Type B pancreatic cell (in vitro differentiated cells): ENCODE measurements at regions not wholly inside any gene's neighbourhood (a gene's known extent, or its start where the extent isn't known, plus 50 kb on each side); places are given as distances from the start of the nearest gene placed in this dataset.

Experiments
- DNase-seq: peaks from one replicate; pipeline ENCODE4 v3.0.0; 2021; ENCODE audit warnings: mixed read lengths; ENCODE audit not compliant: unreplicated experiment; ENCODE audit errors: extremely low spot score
- H3K27ac Mint-ChIP-seq: 2 replicates; pipeline ENCODE4 v1.8.0; 2021; ENCODE audit warnings: mild to moderate bottlenecking, mixed read lengths
- H3K27me3 Mint-ChIP-seq: 2 replicates; pipeline ENCODE4 v1.8.0; 2021; ENCODE audit warnings: mixed read lengths
- H3K36me3 Mint-ChIP-seq: 2 replicates; pipeline ENCODE4 v1.8.0; 2021; ENCODE audit warnings: mixed read lengths
- H3K4me1 Mint-ChIP-seq: one replicate; pipeline ENCODE4 v1.8.0; 2021; ENCODE audit warnings: mixed read lengths; ENCODE audit not compliant: unreplicated experiment
- H3K4me3 Mint-ChIP-seq: 2 replicates; pipeline ENCODE4 v1.8.0; 2021; ENCODE audit warnings: mild to moderate bottlenecking, mixed read lengths
- H3K9me3 Mint-ChIP-seq: 2 replicates; pipeline ENCODE4 v1.8.0; 2021; ENCODE audit warnings: mixed read lengths
- TF ChIP-seq, protein P1 (sequence below): fragments of 200-600 bp; sonication (generic); conservative IDR thresholded peaks from 2 replicates; pipeline ENCODE4 v1.5.0; 2021; ENCODE audit warnings: antibody characterized with exemption, mild to moderate bottlenecking

DNA sequence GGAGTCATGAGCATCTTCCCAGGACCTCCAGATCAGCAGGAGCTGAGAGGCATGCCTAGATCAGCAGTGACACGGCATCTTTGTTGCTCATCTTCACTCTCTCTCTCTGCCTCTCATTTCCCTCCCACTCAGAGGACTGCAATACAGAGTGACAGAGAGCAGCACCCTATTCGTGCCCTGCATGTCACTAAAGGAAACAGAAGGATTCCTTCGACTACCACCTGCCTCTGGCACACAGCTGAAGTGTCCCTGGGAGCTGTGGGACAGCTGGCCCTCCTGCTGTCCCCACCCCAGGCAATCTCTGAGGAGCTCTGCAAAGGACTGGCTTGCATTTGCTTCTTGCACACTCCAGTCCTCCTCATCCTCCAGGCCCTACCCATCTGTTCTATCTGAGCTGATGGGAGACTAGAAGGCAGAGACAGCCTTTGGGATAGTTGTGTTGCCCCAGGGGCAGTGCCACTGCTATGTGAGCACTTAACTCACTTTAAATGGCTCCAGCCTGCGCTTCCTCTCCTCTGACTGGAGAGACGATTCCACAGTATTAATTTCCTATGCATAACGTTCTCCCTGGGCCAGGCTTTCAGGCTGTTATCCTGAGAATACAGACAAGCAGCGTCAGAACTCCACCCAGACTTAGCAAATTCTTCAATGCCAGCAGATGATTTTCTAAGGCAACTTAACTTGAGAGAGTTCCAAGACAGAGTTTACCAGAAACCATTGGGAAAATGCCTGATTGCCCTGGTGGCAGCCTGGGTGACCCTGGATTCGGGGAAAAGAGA, 167.6 kb upstream of the MAP1B start:
- peaks cover 20% of the 10 kb centered on the region for H3K4me1 Mint-ChIP-seq
- peak overlapping the region; percentile 74 for H3K27ac Mint-ChIP-seq
- H3K4me3 Mint-ChIP-seq: no peak overlapping the region
- no peaks in the 10 kb centered on the region for H3K36me3 Mint-ChIP-seq
- peaks cover 10% of the 10 kb centered on the region for H3K9me3 Mint-ChIP-seq
- TF ChIP-seq, protein P1, sequence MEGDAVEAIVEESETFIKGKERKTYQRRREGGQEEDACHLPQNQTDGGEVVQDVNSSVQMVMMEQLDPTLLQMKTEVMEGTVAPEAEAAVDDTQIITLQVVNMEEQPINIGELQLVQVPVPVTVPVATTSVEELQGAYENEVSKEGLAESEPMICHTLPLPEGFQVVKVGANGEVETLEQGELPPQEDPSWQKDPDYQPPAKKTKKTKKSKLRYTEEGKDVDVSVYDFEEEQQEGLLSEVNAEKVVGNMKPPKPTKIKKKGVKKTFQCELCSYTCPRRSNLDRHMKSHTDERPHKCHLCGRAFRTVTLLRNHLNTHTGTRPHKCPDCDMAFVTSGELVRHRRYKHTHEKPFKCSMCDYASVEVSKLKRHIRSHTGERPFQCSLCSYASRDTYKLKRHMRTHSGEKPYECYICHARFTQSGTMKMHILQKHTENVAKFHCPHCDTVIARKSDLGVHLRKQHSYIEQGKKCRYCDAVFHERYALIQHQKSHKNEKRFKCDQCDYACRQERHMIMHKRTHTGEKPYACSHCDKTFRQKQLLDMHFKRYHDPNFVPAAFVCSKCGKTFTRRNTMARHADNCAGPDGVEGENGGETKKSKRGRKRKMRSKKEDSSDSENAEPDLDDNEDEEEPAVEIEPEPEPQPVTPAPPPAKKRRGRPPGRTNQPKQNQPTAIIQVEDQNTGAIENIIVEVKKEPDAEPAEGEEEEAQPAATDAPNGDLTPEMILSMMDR: no peak
- H3K27me3 Mint-ChIP-seq: no peaks in the 10 kb centered on the region
- no peak for DNase-seq

DNA sequence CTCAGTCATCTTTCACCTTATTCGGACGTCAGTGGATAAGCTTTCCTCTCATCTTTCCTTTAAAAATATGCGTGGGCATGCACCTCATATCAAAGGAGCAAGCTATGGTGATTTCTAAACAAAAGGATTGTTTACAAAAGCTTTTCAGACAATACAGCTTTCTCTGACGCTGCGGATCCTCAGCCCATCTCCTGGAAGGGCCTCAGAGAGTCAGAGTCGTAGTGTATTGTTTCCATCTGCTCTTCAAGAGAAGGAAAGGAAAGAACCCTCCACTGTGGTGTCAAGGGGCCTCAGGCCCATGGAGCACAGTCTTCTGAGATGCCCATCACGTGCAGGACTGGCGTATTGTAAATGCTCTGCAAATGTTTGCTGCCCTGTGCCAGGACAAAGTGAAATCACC, 163.4 kb upstream of the MAP1B start:
- Mint-ChIP-seq H3K27ac (no peak overlapping the region), H3K27me3 (peaks cover 3% of the 10 kb centered on the region), H3K4me3 (no peak overlapping the region), H3K9me3 (peaks cover 4% of the 10 kb centered on the region), H3K36me3 (no peaks in the 10 kb centered on the region), H3K4me1 (peaks cover 11% of the 10 kb centered on the region)
- TF ChIP-seq, protein P1: no peak
- no peak for DNase-seq

DNA sequence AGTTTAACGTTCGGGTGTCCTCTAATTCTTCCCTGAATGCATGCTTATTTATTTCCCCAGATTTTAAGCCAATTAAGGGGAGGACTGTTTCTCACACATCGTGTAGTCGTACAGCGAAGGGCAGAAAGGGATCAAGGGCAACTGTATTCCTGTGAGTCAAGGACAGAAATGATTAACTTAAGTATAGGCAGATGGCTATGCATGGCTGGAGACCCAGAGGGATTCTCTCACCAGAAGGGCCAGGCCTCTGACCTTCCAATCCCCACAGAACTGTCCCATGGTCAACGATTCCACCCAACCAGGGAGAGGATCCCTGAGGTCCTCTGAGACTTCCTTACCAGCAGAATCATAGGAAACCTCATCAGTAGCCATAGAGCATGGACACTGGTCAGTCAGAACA, 161.8 kb upstream of the MAP1B start:
- no peak for DNase-seq
- Mint-ChIP-seq H3K27me3 (peaks cover 3% of the 10 kb centered on the region), H3K36me3 (no peaks in the 10 kb centered on the region), H3K9me3 (peaks cover 4% of the 10 kb centered on the region), H3K4me1 (no peaks in the 10 kb centered on the region), H3K27ac (no peak overlapping the region), H3K4me3 (no peak overlapping the region)
- TF ChIP-seq, protein P1: no peak

DNA sequence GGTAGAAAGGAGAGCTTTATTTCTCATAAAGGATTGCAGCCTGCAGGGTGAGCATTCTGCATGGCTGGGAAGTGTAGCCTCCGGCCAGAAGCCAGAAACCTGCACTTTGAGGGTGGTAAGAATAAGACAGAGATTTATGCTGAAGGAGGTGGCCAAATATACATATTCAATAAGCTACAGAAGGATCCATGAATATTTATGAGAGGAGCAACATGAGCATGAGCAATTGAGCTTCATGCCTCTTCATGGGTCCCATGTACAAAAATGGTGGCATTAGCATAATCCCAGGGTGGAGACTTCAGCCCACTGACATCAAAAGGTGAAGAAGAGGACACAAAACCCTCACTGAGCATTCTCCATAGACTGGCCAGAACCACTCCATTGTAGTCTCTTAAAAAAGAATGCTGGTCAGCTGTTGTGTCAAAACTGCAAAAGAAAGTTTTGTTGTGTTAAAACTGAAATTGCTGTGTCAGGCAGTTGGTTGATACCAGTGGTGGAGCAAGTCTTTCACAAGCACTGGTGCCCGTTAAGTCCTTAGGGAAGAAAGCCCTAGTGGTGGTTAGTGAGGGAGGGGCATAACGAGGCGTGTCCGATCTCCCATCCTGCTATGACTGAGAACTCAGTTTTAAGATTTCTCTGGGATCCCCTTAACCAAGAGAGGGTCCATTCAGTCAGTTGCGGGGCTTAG, 160.8 kb upstream of the MAP1B start:
- no peaks in the 10 kb centered on the region for H3K4me1 Mint-ChIP-seq
- no peak for DNase-seq
- H3K4me3 Mint-ChIP-seq: no peak overlapping the region
- H3K27me3 Mint-ChIP-seq: peaks cover 3% of the 10 kb centered on the region
- H3K36me3 Mint-ChIP-seq: no peaks in the 10 kb centered on the region
- TF ChIP-seq, protein P1: no peak
- no peak overlapping the region for H3K27ac Mint-ChIP-seq
- peaks cover 4% of the 10 kb centered on the region for H3K9me3 Mint-ChIP-seq

DNA sequence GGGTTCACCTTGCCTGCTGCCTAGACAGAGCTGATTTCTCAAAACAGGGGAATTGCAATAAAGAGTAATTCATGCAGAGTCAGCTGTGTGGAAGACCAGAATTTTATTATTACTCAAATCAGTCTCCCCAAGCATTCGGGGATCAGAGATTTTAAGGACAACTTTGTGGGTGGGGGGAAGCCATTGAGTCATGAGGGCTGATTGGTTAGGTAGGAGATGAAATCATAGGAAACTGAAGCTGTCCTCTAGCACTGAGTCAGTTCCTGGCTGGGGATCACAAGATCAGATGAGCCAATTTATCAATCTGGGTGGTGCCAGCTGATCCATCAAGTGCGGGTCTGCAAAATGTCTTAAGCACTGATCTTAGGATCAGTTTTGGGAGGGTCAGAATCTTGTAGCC, 159.1 kb upstream of the MAP1B start:
- peaks cover 3% of the 10 kb centered on the region for H3K27me3 Mint-ChIP-seq
- H3K36me3 Mint-ChIP-seq: no peaks in the 10 kb centered on the region
- DNase-seq: no peak
- H3K9me3 Mint-ChIP-seq: no peaks in the 10 kb centered on the region
- TF ChIP-seq, protein P1: no peak
- no peak overlapping the region for H3K27ac Mint-ChIP-seq
- H3K4me3 Mint-ChIP-seq: no peak overlapping the region
- no peaks in the 10 kb centered on the region for H3K4me1 Mint-ChIP-seq
